GM12874 (cell line): ENCODE measurements at regions not wholly inside any gene's neighbourhood (a gene's known extent, or its start where the extent isn't known, plus 50 kb on each side); places are given as distances from the start of the nearest gene placed in this dataset.

Source experiments
- CTCF ChIP-seq: IDR thresholded peaks from 2 replicates; pipeline ENCODE4 v1.5.1; 2011; ENCODE audit warnings: low read depth, mild to moderate bottlenecking, control low read depth, low read length, moderate library complexity; ENCODE audit not compliant: insufficient read depth

- no peak for TF ChIP-seq CTCF
These were observed 382.0 kb upstream of the STEAP1 start for GRCh38 chr7:89772276-89772675.

GRCh38 chr7:89773611-89774010, 380.7 kb upstream of the STEAP1 start:
- no peak for TF ChIP-seq CTCF

GRCh38 chr7:89775459-89775858, 378.8 kb upstream of the STEAP1 start:
- no peak for TF ChIP-seq CTCF

- no peak for TF ChIP-seq CTCF
These were observed 377.3 kb upstream of the STEAP1 start for GRCh38 chr7:89776980-89777379.

GRCh38 chr7:89777499-89777898, 376.8 kb upstream of the STEAP1 start:
- TF ChIP-seq CTCF, result no peak

- TF ChIP-seq CTCF, result no peak
These were observed 374.0 kb upstream of the STEAP1 start for GRCh38 chr7:89780291-89780690.

GRCh38 chr7:89796481-89796880, 357.8 kb upstream of the STEAP1 start:
- TF ChIP-seq CTCF, result no peak
